ENCODE measurements at regions not wholly inside any gene's neighbourhood (a gene's known extent, or its start where the extent isn't known, plus 50 kb on each side); places are given as distances from the start of the nearest gene placed in this dataset.

DNA sequence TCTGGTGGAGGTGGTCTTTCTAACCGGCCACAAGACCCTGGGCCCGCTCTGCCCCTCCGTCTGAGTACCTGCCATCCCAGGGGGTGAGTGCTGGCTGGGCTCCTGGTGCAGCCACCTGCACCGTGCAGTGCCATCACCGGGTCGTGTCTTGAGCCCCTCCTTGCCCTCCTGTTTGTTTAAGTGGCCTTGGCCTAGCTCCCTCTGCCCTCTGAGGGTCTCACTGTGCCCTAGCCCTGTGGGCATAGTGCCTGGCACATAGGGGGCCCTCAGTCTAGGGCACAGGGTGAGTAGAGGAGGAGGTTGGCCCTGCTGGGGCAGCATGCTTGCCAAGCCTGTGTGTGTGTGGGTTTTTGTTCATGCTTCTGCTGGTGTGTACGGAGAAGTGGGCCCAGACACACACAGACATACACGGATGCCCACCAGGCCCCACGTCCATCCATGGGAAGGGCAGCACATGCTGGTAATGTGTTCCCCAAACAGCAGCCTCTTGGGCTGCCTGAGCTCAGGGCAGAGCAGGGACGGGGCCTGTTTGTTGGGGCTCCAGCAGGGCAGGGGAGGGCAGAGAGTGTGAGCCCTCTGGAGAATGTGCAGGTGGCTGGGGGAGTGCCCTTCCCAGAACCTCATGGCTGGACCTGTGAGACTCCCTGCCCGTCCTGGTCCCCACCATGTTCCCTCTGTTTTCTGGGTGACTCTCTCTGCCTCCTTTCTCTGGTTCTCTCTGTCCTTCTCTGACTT lies 94.6 kb downstream of the GLI2 start:
- no peak for DNase-seq

DNA sequence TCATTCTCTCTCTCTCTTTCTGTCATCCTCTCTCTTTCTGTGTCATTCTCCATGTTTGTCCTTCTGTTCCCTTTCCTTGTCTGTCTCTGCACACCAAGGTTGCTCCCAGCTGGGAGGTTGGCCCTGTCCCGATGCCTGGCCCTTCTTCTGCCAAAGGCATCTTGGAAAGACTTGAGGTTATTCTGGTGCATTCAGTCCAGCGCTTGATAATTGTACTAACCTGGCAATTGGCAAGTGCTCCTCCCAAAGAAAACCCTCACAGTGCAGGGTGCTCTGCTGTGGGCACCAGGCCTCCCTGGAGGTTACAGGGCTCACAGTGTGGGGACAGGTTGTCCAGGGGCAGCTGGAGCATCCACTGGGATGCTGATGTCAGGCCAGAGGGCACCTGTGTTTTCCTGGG lies 95.4 kb downstream of the GLI2 start:
- no peak for DNase-seq

DNA sequence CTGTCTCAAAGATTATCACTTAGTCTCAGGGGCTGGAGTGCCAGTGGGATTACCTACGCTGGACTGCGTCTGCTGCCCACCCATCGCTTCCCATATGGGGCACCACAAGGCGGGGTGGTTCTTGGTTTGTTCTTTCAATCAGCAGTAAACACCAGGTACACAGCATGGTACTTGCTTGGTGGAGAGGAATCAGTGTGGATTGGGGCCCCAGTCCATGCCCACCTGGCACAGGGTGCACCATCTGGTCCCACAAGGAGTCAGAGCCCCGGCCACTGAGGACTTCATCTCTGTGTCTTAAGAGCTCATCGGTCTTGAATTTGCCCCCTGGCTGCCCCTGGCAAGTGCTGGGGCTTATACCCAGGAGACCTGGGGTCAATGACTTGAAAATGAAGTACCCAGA lies 96.2 kb downstream of the GLI2 start:
- DNase-seq, result no peak

DNA sequence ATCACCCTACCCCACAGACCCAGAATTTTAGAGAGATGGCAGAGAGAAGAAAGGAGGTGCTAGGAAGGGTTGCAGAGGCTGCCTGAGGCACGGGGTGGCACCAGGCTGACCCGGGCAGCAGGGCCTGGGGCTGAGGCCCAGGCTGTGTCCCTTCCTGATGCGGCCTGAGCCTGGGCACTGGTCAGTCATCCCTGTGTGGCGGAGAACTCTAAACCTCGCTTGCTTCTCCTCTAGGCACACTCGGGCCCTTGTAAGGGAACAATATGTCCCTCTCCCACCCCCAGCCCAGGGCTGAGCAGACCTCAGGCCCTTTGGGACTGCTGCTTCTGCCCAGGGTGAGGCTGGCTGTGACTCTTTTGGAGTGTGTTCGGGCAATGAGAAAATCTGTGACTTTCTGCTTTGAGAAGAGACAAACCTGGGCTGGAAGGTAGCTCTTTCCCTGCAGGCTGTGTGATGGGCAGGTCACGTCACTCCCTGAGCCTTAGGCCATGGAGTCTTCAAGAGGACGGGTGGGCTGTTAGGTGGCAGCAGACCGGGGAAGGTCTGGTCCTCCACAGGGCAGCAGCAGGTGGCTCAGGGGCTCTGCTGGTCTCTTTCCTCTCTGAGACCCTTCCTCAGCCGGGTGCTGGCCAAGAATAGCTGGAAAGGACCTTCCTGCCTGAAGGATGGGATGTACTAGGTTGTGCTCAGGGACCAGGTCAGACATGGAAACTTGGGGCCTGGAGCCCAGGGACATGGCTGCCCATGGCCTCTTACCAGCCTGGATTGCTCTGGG lies 96.8 kb downstream of the GLI2 start:
- no peak for DNase-seq

DNA sequence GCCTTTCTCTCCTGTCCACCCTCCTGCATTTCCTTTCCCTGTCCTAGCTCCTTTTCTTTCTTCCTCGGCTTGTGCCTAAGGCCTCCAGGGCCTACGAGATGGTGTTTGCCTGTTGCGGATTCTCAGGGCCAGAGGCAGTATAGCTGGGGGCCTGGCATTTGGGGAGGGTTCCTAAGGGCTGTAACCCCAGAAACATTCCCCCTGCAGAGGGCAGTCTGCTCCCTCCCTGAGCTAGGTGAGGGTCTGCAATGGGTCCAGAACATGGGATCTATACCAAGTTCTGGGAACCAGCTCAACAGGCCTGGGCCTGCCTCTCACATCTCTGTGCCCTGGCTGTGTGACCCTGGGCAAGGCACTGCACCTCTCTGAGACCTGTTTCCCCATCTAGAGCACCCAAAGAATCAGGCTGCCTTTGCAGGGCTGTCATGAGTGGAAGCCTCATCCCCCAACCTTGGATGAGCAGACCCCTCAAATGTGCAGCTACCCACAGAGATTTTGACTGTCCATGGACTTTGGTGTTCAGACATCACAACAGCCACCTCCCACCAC lies 97.5 kb downstream of the GLI2 start:
- no peak for DNase-seq

DNA sequence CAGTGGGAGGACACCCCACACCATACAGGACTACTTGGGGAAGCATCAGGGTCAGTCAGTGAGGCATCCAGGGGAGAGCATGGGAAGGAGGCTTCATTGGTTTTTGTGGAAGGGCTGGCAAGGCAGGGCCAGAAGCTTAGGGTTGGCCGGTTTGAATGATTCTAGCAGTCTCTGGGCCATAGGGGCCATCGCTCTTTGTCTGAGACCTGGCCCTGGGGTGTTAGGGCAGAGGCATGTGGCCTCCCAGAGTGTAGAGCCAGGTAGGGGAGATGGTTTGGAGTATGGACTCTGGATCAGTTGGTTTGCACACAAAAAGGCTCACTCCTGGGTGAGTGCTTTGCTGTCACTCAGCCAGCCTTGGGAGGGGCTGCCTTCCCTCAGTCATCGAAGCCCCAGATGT lies 98.5 kb downstream of the GLI2 start:
- no peak for DNase-seq

DNA sequence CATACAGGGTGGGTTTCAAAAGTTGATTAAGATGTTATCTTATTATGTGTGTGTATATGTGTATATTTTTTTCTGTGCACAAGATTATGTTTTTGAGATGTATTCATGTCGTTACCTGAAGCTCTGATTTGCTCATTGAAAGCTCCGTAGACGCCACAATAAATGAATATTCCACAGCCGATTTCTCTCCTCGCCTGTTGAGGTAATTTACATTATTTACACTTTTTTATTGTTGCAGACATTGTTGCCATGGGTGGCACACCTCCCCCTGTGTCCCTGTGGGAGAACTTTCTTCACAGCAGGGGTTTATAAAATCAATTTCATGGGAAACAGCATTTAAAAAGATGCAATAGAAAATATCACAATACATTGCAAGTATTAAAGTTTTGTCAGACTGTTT lies 100.6 kb downstream of the GLI2 start:
- DNase-seq, result no peak

DNA sequence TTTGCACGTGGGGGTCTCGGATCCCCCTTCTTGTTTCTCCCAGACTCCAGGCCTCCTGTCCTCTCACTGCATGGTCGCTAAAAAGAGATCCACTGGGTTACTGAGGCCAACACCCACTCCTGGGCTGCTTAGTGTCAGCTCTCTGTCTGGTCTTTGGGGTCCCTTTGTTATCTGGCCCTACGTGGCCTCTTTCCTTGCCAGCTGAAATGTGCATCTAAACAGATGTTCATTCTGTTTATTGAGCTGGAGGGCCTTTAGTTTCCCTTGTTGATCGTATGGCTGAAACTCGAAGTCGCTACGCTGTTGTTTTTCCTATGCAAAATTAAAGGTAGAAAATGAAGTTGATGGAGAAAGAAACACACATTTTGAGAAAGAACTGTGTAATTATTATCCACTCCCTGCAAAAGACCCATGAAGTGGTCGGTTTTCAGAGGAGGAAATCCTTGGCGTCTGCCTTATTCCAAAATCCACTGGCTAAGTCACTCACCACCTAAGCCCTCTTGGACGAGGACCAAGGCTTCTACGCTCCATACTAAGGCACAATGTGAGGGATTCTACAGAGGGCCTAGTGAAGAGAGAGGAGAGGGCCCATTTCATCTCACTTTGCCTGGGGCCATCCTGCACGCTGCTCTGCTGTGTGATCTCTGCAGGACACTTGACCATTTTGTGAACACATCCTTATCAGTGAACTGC lies 105.3 kb downstream of the GLI2 start:
- no peak for DNase-seq

DNA sequence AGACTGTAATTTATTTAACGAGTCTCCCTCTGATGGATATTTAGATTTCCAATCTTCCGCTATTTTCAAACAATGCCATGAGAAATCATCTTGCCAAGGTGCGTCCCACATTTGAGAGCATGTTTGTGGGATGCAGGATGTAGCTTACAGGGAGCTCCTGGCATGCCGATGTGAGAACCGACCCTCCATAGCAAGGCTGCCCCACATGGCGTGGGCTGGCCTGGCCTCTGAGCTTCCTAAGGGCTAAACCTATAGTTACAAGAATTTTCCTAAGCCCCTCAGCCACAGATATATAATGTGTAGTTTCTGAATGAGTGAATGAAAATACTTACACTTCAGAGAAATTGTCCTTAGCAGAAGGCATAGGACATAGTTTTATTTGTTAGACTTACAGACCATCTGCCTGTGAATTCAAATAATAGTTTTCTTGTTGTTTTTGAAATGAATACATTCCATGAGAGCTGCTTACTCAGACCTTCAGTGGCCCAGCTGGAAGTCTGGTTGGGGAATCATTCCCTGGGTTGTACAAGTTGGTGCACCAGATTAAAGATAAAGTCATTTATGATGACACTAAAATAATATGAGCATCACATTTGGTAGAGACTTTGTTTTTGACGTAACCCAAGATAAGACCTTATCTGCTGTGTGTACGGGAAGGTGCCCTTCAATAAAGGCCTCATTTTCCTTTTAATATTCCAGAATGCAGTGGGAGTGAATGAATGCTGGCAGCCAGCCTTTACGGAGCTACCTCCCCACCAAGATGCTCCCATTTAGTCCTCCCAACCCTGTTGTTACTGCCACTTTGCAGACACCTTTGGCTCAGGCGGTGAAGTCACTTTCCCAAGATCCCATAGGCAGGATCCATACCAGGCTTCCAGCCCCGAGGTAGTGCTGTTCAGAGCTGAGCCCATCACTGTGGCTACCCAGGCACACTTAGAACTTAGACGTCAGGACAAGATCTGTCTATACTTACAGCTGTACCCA lies 107.1 kb downstream of the GLI2 start:
- no peak for DNase-seq

DNA sequence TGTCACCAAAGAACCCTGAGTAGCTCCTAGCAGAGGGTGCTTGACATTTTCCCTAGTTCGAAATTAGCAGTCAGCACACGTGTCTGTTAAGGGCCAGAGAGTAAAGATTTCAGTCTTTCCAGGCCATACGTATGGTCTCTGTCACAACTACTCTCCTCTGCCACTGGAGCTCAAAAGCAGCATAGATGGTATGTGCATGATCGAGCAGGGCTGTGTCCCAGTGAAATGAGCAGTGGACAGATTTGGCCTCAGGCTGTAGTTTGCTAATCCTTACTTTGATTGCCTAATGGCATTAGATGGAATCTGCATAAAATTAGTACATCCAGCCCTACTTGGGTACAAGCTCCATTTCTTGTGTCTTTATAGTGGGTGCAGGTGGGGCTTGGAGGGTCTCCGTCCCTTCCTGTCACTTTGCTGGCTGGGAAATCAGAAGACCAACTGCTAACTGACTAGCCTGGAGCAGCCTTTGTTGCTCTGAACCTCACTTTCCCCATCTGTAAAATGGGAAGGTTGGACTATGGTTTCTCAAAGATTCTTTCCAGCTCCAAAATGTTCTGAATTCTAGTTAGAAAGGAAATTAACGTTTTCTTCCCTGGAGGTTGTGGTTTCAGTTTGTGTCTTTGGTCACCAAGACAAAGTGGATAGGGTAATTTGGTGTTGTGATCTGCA lies 108.5 kb downstream of the GLI2 start:
- no peak for DNase-seq

DNA sequence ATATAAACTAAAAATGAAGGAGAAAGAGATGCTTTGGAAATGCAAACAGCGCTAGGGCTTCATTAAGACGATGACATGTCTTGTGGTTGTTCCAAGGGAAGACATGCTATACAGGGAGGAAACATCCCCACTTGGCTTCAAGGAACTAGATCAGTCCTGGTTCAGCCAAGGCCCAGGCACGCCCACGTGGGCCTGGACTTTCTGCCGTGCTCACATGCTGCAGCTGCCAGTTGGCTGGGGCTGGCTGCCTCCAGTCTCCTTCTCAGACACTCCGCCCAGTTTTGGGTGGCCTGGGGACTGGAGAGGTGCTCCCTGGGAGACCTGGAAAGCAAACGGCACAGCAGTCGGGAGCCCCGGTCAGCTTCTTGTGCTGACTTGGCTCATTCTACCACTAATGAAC lies 109.6 kb downstream of the GLI2 start:
- no peak for DNase-seq

DNA sequence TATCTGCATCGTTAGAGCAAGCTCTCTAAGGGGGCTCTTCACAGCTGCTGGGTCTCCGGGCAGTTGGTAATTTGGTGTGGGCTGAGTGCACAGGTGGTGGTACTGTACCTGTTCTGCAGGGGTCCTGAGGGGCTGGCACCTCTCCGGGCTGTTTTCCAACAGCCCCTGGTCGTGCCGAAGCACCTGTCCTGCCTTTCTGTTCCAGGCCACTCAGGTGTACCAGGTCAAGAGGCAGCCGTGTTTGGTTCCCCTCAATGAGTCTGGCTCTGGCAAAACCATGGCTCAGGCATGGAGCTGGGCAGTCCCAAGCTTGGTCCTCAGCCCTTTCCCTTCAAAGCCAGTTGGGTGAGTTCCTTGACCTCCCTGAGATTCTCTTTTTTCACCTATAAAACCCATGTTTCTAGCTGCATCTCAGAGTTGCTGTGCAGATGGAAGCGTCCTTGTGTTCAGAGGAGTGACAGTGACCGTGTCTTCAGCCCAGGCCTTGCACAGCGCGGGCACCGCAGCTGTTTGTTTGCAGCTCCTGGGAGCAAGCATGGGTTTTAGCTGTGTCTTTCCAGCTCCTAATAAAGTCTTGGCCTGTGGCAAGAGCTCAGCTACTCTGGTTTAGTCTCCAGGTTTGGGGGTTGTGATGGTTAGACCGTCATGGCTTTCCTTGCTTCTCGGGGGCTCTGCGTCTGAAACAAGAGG lies 110.9 kb downstream of the GLI2 start:
- DNase-seq, result no peak

DNA sequence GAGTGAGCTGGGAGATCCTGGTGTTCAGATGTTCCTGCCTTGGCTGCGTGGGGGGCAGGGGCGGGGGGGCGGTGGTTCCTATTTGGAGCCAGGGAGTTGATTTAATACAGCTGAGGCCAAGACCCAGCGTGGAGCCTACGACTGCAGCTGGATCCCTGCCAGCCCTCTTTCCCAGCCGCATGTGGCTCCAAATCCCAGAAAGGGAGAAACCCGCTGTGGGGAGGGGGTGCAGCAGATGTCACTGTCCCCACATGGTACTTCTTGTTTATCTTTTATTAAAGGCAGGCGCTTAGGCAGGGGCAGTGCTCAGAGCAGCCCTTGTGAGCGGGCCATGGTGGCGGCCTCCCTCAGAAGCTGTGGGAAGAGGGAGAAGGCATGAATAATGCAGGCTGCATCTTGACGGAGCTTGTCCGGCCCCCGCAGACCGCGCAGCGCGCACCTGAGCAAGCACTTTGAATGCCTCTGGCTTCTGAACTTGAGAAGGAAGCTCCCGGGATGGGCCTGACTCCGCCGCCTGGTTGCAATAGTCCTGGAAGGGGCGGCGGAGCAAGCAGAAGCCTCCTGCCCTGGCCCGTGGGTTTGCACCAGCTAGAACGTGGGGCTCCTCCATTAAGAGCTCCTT lies 112.1 kb downstream of the GLI2 start:
- peak; percentile 92 for DNase-seq

DNA sequence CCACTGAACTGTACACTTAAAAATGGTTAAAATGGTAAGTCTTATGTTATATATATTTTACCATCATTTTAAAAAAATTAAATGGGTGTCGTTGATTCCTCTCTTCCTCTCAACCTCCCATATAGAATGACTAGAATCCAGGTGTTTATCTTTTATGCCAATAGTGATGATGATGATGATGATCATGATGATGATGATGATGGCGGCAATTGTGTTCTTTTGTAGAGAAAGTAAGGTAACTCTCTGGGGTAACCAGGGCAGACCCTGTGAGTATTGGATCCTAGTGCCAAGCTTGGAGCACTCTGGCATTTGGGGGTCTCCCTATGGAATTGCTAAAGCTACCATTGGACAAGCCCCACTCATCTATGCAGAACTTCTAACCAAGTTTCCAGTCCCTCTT lies 113.6 kb downstream of the GLI2 start:
- DNase-seq, result no peak

DNA sequence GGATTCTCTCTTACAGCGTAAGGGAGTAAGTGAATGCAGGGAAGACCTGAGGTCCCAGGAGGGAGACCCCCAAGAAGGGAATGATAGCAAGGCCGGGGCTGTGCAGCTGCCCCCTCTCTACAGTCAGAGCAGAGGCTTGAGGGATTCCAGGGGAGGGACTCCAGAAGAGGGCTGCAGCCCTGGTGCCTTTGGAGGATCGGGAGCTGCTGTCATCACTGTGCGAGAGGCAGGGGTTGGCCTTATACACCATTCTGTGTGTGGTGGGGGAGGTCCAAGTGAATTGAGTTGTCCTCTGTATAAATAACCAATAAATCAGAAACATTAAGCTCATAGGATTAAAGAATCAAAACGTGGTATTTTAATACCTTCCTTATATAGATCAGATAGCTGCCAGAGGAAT lies 114.9 kb downstream of the GLI2 start:
- DNase-seq, result no peak

DNA sequence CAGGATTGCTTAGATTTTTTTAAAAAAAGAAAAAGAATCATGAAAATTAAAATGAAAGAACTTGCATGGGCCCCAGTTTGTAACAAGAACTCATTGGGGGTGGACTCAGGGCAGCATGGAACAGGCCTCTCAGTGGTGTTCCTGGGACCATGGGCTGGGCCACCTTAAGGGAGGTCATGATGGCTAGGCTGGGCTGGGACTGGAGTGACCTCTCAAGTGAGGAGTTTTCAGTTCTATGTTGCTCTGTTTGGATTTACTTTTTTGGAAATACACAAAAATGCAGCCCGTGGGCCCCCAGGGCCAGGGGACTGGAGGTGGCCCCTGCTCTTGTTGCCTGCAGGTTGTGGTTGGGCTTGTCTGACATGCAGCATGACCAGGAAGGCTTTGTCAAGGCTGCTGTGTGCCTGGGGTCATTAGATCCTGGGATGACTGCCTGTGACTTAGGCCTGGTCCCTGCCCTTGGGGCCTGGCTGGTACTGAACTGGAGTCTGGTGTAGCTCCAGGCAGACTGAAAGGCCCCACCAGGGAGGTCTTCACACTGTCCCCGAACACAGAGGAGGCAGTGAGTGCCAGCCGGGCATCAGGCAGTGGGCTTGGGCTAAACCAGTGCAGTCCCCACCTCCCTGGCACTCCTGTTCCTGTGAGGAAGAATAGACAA lies 115.6 kb downstream of the GLI2 start:
- no peak for DNase-seq

DNA sequence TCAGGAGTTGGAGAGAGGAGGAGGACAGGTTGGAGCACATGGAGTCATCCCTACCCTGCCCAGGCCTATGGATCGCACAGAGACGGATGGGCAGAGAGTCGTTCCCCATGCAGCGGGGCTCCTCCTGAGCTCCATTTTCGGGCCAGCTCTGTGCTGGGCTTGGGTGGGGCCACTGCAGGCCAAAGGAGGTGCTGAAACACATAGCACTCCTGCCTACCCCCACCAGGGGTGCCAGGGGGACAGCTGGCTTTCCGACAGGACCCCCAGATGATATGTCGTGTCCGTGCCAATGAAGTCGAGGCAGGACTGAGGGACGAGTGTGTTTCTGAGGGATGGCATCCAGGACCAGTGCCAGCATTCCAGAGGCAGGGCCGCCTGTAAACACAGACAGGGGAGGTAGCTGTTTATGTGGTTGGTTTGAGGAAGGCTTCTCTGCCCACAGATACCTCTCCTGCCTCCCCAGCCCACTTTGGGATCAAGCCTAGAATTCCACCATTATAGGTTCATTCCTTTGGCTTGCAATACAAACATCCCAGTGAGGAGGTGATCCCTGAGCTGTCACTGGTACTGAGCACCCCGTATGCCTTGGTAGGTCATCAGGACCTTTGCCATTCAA lies 116.6 kb downstream of the GLI2 start:
- DNase-seq, result no peak

DNA sequence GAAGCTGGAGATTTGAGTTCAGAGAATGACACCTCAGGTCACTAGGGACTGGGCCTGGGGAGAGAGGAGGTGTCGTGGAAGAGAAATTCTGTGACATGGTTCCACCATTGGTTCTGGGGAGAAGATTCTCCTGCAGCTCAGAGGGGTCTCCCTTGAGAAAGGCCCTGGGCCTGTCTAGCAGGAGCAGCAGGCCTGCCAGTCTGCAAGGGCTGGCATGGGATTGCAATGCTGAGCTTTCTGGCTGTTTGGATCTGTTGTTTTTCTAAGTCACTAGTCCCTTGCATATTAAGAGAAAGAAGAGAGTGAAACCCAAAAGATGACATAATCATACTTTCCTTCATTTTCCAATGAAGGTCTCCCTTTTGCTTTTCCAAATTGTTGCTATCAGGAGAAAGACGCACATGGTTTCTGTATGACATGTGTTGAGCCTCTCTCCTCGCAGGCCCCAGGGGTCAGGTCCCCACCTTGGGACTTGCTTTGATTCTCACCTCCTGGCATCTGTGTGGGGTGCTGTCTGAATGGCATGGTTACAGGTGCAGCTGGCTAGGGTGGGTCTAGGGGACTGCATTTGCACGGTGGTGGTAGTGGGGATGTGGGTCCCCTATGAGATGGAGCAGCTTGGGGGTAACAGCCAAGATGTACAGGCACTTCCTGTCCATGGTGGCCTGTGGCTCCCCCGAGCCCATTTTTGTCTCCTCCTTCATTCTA lies 117.8 kb downstream of the GLI2 start:
- no peak for DNase-seq

DNA sequence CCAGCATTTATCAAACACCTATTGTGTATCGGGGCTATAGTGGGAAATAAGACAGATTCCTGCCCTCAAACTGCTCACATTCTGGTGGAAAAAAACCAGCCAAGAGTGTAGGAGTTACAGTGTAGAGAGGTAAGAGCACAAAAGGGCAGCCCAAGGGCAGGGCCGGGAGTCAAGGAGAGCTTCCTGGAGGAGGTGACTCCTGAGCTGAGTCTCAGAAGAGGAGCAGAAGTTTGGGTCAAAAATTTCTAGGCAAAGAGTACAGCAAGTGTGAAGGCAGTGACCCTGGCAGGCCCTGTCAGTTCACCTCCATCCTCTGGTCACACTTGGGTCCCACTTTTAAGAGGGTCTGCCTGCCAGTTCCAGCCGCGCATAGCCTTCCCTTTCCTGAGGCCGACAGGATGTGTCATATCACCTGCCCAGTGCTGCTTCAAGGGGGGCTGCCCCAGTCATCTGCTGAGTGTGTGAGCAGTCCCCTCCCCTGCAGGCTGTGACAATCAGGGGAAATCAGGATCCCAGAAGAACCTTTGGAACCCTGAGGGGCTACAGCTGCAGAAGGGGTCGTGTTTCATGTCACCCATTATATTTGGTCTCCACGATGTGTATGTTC lies 118.4 kb downstream of the GLI2 start:
- no peak for DNase-seq
